Skeletal muscle tissue (tissue), 3 donors: ENCODE measurements at regions not wholly inside any gene's neighbourhood (a gene's known extent, or its start where the extent isn't known, plus 50 kb on each side); places are given as distances from the start of the nearest gene placed in this dataset.
"Not testable (repeated sequence)": the region's sequence is repeated elsewhere in the genome, so short reads cannot be mapped to it uniquely, and the experiment has no call there.

Source experiments
- H3K27ac ChIP-seq: one replicate; pipeline ENCODE4 v1.7.0; 2013; ENCODE audit warnings: mild to moderate bottlenecking, low read depth, low read length, inconsistent platforms
- H3K27me3 ChIP-seq, 3 donors: one replicate each; pipeline ENCODE4 v1.7.0; 2013; ENCODE audit warnings: low read length in 3 of 3; ENCODE audit not compliant: control insufficient read depth in 3 of 3, insufficient read depth in 3 of 3
- H3K36me3 ChIP-seq, 3 donors: one replicate each; pipeline ENCODE4 v1.7.0; 2013; ENCODE audit warnings: low read length in 3 of 3; ENCODE audit not compliant: control insufficient read depth in 3 of 3, insufficient read depth in 3 of 3
- H3K4me1 ChIP-seq, 3 donors: one replicate each; pipeline ENCODE4 v1.7.0; 2013; ENCODE audit warnings: low read length in 3 of 3, mild to moderate bottlenecking in 3 of 3; ENCODE audit not compliant: control insufficient read depth in 3 of 3, insufficient read depth in 3 of 3
- H3K4me3 ChIP-seq, 3 donors: one replicate each; pipeline ENCODE4 v1.7.0; 2013; ENCODE audit warnings: low read length in 3 of 3
- H3K9ac ChIP-seq, 3 donors: one replicate each; pipeline ENCODE4 v1.7.0; 2013; ENCODE audit warnings: low read length in 3 of 3, mild to moderate bottlenecking in 3 of 3, moderate library complexity in 2 of 3, low read depth in 1 of 3
- H3K9me3 ChIP-seq, 3 donors: one replicate each; pipeline ENCODE4 v1.7.0; 2013; ENCODE audit warnings: low read length in 3 of 3; ENCODE audit not compliant: control insufficient read depth in 3 of 3
- donor health status: Osteomylitis.

GRCh38 chr3:4079339-4080195 is 223.6 kb upstream of the SETMAR start:
- Histone ChIP-seq H3K9me3 (no peaks in the 10 kb centered on the region), H3K27ac (no peak overlapping the region), H3K9ac (no peak overlapping the region), H3K36me3 (no peaks in the 10 kb centered on the region), H3K4me1 (no peaks in the 10 kb centered on the region), H3K27me3 (no peaks in the 10 kb centered on the region), H3K4me3 (no peak overlapping the region)

GRCh38 chr3:4083225-4084015 is 219.7 kb upstream of the SETMAR start:
- Histone ChIP-seq H3K27me3 (no peaks in the 10 kb centered on the region), H3K4me1 (no peaks in the 10 kb centered on the region), H3K9me3 (no peaks in the 10 kb centered on the region), H3K9ac (no peak overlapping the region), H3K4me3 (no peak overlapping the region), H3K27ac (no peak overlapping the region), H3K36me3 (no peaks in the 10 kb centered on the region)

- no peaks in the 10 kb centered on the region for H3K27me3 ChIP-seq
- H3K4me1 ChIP-seq, result no peaks in the 10 kb centered on the region
Measured at GRCh38 chr3:4084271-4084670, 218.9 kb upstream of the SETMAR start.

GRCh38 chr3:4086662-4087061 is 216.5 kb upstream of the SETMAR start:
- H3K27ac ChIP-seq, H3K36me3 ChIP-seq, H3K9me3 ChIP-seq, H3K27me3 ChIP-seq, H3K4me3 ChIP-seq, H3K4me1 ChIP-seq, H3K9ac ChIP-seq: not testable (repeated sequence)

More at GRCh38 chr3:4084271-4084670, 218.9 kb upstream of the SETMAR start:
- Histone ChIP-seq H3K36me3 (no peaks in the 10 kb centered on the region), H3K9me3 (no peaks in the 10 kb centered on the region), H3K9ac (no peak overlapping the region), H3K27ac (no peak overlapping the region), H3K4me3 (no peak overlapping the region)

- H3K9ac ChIP-seq, result no peak overlapping the region
- no peak overlapping the region for H3K27ac ChIP-seq
- no peaks in the 10 kb centered on the region for H3K9me3 ChIP-seq
- no peaks in the 10 kb centered on the region for H3K27me3 ChIP-seq
- no peak overlapping the region for H3K4me3 ChIP-seq
- H3K4me1 ChIP-seq, result no peaks in the 10 kb centered on the region
- no peaks in the 10 kb centered on the region for H3K36me3 ChIP-seq
Measured at GRCh38 chr3:4091786-4092185, 211.4 kb upstream of the SETMAR start.

- H3K36me3 ChIP-seq, result no peaks in the 10 kb centered on the region
- no peak overlapping the region for H3K9ac ChIP-seq
- no peaks in the 10 kb centered on the region for H3K27me3 ChIP-seq
- no peak overlapping the region for H3K27ac ChIP-seq
- H3K9me3 ChIP-seq, result no peaks in the 10 kb centered on the region
- H3K4me3 ChIP-seq, result no peak overlapping the region
- no peaks in the 10 kb centered on the region for H3K4me1 ChIP-seq
Measured at GRCh38 chr3:4097801-4098200, 205.4 kb upstream of the SETMAR start.

- Histone ChIP-seq H3K27me3 (no peaks in the 10 kb centered on the region), H3K9me3 (no peaks in the 10 kb centered on the region), H3K27ac (no peak overlapping the region)
Measured at GRCh38 chr3:4099607-4100006, 203.6 kb upstream of the SETMAR start.

GRCh38 chr3:4107430-4107829 is 195.7 kb upstream of the SETMAR start:
- Histone ChIP-seq H3K27me3 (no peaks in the 10 kb centered on the region), H3K9ac (no peak overlapping the region), H3K27ac (no peak overlapping the region), H3K4me1 (no peaks in the 10 kb centered on the region), H3K36me3 (no peaks in the 10 kb centered on the region), H3K4me3 (no peak overlapping the region), H3K9me3 (no peaks in the 10 kb centered on the region)

More at GRCh38 chr3:4099607-4100006, 203.6 kb upstream of the SETMAR start:
- no peak overlapping the region for H3K4me3 ChIP-seq
- no peaks in the 10 kb centered on the region for H3K4me1 ChIP-seq
- H3K36me3 ChIP-seq, result no peaks in the 10 kb centered on the region
- no peak overlapping the region for H3K9ac ChIP-seq

- Histone ChIP-seq H3K27ac (no peak overlapping the region), H3K9ac (no peak overlapping the region), H3K27me3 (no peaks in the 10 kb centered on the region), H3K4me3 (no peak overlapping the region), H3K4me1 (no peaks in the 10 kb centered on the region), H3K9me3 (no peaks in the 10 kb centered on the region), H3K36me3 (no peaks in the 10 kb centered on the region)
Measured at GRCh38 chr3:4113811-4114522, 189.2 kb upstream of the SETMAR start.

- Histone ChIP-seq H3K4me3 (no peak overlapping the region), H3K9me3 (no peaks in the 10 kb centered on the region), H3K27ac (no peak overlapping the region), H3K27me3 (no peaks in the 10 kb centered on the region), H3K9ac (no peak overlapping the region), H3K36me3 (no peaks in the 10 kb centered on the region), H3K4me1 (no peaks in the 10 kb centered on the region)
Measured at GRCh38 chr3:4119119-4119518, 184.1 kb upstream of the SETMAR start.
